ENCODE measurements at regions not wholly inside any gene's neighbourhood (a gene's known extent, or its start where the extent isn't known, plus 50 kb on each side); places are given as distances from the start of the nearest gene placed in this dataset.

GRCh38 chr5:44932922-44933585, 124.3 kb downstream of the MRPS30 start:
- H3K4me3 ChIP-seq (ENCODE audit: low read depth, low read length): no peak overlapping the region
- DNase-seq (ENCODE audit: low read depth, low spot score): no peak
- no peak for TF ChIP-seq CTCF (IDR thresholded peaks at IDR 0.05; ENCODE audit: low read depth, low read length)
- in situ Hi-C loops (cut with HindIII; ENCODE audit: low sequenced_read_pairs): no loop called here

- in situ Hi-C loops (cut with HindIII; ENCODE audit: low sequenced_read_pairs): no loop called here
- no peak for DNase-seq (ENCODE audit: low read depth, low spot score)
- H3K4me3 ChIP-seq (ENCODE audit: low read depth, low read length): no peak overlapping the region
- TF ChIP-seq CTCF (IDR thresholded peaks at IDR 0.05; ENCODE audit: low read depth, low read length): no peak
Observed at GRCh38 chr5:44933686-44934085, 124.9 kb downstream of the MRPS30 start.

GRCh38 chr5:44935262-44935661, 126.5 kb downstream of the MRPS30 start:
- in situ Hi-C loops (cut with HindIII; ENCODE audit: low sequenced_read_pairs): no loop called here
- no peak for DNase-seq (ENCODE audit: low read depth, low spot score)
- TF ChIP-seq CTCF (IDR thresholded peaks at IDR 0.05; ENCODE audit: low read depth, low read length): no peak
- no peak overlapping the region for H3K4me3 ChIP-seq (ENCODE audit: low read depth, low read length)

- in situ Hi-C loops (cut with HindIII; ENCODE audit: low sequenced_read_pairs): no loop called here
- no peak for DNase-seq (ENCODE audit: low read depth, low spot score)
- TF ChIP-seq CTCF (IDR thresholded peaks at IDR 0.05; ENCODE audit: low read depth, low read length): no peak
- H3K4me3 ChIP-seq (ENCODE audit: low read depth, low read length): no peak overlapping the region
Observed at GRCh38 chr5:44935871-44936270, 127.1 kb downstream of the MRPS30 start.

- no peak overlapping the region for H3K4me3 ChIP-seq (ENCODE audit: low read depth, low read length)
- no peak for DNase-seq (ENCODE audit: low read depth, low spot score)
- no peak for TF ChIP-seq CTCF (IDR thresholded peaks at IDR 0.05; ENCODE audit: low read depth, low read length)
- in situ Hi-C loops (cut with HindIII; ENCODE audit: low sequenced_read_pairs): no loop called here
Observed at GRCh38 chr5:44942524-44943001, 133.8 kb downstream of the MRPS30 start.

- H3K4me3 ChIP-seq (ENCODE audit: low read depth, low read length): no peak overlapping the region
- in situ Hi-C loops (cut with HindIII; ENCODE audit: low sequenced_read_pairs): no loop called here
- no peak for TF ChIP-seq CTCF (IDR thresholded peaks at IDR 0.05; ENCODE audit: low read depth, low read length)
- DNase-seq (ENCODE audit: low read depth, low spot score): no peak
Observed at GRCh38 chr5:44943647-44944046, 134.9 kb downstream of the MRPS30 start.

Data from astrocyte of the spinal cord (primary cell).